GM21528 (cell line): ENCODE measurements at regions not wholly inside any gene's neighbourhood (a gene's known extent, or its start where the extent isn't known, plus 50 kb on each side); places are given as distances from the start of the nearest gene placed in this dataset.
"Not testable (repeated sequence)": the region's sequence is repeated elsewhere in the genome, so short reads cannot be mapped to it uniquely, and the experiment has no call there.

Experiments
- ATAC-seq: cut with Tn5 transposase; IDR thresholded peaks from one replicate; pipeline ENCODE4 v1.9.1; 2021; ENCODE audit warnings: mild to moderate bottlenecking, moderate library complexity; ENCODE audit not compliant: unreplicated experiment, low FRiP score

GRCh38 chr6:137933696-137934095 lies 66.6 kb downstream of the TNFAIP3 start:
- ATAC-seq, result no peak

DNA sequence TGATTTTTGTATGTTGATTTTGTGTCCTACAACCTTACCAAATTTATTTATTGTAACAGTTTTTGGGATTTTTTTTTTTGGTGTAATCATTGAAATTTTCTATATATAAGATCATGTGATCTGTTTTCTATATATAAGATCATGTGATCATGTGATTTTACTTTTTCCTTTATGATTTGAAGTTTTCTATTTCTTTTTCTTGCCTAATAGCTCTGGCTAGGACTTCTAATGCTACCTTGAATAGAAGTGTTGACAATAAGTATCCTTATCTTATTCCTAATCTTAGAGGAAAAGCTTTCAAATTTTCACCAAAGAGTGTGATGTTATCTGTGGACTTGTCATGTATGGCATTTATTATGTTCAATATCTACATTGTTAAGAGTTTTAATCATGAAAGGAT lies 69.7 kb downstream of the TNFAIP3 start:
- no peak for ATAC-seq

DNA sequence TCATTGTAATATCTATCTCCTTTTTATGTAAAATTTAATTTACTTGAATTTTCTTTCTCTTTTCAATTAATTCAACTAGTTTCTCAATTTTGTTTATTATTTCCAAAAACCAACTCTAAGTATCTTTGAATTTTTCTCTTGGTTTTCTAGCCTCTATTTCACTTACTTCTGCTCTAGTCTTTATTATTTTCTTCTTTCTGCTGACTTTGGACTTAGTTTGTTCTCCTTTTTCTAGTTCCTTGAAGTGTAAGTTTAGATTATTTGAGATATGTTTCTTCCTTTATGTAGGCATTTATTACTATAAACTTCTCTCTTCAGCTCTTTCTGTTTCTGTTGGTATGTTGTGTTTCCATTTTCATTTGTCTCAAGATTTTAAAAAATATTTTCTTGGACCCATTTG lies 70.8 kb downstream of the TNFAIP3 start:
- no peak for ATAC-seq

DNA sequence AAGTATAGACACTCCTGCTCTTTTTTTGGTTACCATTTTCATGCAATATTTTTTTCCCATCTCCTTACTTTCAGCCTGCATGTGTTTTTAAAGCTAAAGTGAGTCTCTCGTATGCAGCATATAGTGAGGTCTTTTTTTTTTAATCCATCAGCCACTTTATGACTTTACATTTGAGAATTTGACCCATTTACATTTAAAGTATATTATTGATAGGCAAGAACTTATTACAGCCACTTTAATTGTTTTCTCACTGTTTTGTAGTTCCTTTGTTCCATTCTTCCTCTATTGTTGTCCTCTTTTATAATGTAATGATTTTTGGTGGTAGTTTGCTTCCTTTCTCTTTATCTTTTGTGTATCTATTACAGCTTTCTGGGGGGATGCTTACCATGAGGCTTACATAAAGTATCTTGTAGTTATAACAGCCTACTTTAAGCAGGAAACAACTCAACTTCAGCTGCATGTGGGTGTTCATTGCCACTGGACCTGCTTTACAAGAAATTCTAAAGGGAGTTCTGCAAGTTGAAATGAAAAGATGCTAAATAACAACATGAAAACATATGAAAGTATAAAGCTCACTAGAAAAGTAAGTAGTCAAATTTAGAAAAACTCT lies 71.8 kb downstream of the TNFAIP3 start:
- ATAC-seq, result no peak

GRCh38 chr6:137941995-137942394 lies 74.9 kb downstream of the TNFAIP3 start:
- no peak for ATAC-seq

DNA sequence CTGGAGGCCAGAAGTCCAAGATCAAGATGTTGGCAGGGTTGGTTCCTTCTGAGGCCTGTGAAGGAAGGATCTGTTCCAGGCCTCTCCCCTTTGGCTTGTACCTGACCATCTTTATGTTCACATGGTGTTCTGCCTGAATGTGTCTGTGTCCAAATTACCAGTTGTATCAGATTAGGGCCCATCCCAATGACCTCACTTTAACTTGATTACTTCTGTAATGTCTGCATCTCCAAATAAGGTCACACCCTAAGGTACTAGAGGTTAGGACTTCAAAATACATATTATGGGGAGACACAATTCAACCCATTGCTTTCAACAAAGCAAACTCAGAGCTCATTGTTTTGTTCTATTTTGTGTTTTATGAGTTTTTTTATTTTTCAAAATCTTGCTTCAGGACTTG lies 75.7 kb downstream of the TNFAIP3 start:
- no peak for ATAC-seq

- ATAC-seq, result not testable (repeated sequence)
Measured at GRCh38 chr6:137944381-137944780, 77.3 kb downstream of the TNFAIP3 start.

DNA sequence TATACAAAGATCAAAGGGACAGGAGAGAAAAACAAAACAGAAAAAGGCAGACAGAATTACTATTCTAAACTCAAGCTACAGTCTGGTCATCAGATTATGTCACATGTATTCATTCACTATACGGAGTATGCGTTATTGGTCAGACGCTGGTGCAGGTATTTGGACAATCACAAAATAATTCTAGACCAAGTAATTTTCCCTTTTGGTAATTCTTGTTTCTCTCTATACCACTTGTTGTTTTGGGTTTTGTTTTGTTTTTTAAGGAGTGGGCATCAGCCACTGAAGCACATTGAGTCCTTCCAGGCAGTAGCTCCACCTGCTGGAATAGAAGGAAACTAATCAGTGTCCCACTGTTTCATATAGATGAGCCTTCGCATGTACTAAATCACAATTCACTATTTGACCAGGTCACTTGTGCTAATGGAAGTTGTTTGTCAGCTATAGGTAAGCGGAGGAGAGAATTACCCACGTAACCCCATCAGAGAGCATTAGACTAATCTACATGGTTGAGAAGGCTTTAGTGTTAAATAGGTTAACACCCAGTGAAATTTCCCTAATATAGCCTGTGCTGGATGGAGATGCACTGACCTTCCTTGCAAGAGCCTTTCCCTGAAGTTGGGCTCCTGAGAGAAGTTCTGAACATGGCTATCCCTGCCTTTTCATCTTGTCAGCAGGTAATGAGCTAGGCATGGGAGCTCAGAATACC lies 77.9 kb downstream of the TNFAIP3 start:
- peak; percentile 48 for ATAC-seq

- no peak for ATAC-seq
Measured at GRCh38 chr6:137949686-137950390, 82.8 kb downstream of the TNFAIP3 start.

DNA sequence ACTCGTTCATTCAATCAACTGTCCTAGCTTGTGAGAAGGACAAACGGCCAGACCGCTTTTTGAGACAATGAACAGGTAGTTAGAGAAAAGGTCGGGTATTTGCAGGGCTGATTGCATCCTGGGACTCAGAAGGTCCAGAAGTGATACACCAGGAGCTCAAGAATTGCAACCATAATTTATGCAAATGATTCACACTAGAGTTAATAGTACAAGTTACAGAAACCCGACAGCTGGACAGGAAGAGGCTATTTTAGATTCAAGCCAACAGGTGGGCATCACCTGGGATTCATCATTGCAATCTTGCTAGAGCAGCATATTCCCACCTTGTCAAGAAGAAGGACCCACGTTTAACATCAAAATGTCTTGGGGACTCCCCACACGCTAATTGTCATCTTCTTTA lies 83.5 kb downstream of the TNFAIP3 start:
- no peak for ATAC-seq

GRCh38 chr6:137951064-137951597 lies 84.1 kb downstream of the TNFAIP3 start:
- no peak for ATAC-seq

DNA sequence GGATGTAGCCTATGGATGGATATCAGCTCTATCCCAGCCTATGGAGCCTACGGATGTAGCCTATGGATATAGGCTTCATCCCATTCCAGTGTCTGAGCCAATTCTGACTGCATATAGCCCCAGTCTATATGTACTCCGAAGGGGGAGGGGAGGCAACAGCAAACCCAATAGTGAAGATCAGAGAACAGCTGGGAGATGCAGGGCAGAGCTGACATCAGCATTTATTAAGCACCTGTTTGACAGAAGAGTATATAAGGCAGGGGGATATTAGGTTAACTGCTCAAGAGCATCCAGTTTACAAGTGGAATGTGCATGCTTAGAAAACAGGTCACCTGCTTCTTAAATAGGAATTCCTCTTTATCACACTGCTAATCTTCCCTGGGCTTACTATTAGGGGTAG lies 85.2 kb downstream of the TNFAIP3 start:
- ATAC-seq, result no peak

GRCh38 chr6:137953761-137954160 lies 86.7 kb downstream of the TNFAIP3 start:
- no peak for ATAC-seq

- no peak for ATAC-seq
Measured at GRCh38 chr6:137954253-137954652, 87.2 kb downstream of the TNFAIP3 start.

DNA sequence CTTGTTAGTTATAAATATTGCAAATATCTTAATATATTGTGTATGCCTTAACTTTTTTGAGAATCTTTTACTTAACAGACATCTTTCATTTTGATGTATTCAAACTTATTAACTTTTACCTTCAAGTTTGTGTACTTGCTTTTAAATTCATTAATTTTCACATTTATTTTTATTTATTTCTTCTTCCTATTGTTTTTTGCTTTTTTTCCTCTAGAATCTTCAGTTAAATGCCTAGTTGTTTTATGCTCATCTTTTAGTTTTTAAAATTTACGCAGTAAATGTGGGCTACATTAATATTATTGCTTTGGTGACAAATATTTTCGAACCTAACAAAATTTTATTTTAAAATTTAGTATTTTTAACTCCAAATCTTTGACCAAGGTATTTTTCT lies 89.0 kb downstream of the TNFAIP3 start:
- ATAC-seq, result no peak

GRCh38 chr6:137957471-137957870 lies 90.4 kb downstream of the TNFAIP3 start:
- ATAC-seq, result no peak

DNA sequence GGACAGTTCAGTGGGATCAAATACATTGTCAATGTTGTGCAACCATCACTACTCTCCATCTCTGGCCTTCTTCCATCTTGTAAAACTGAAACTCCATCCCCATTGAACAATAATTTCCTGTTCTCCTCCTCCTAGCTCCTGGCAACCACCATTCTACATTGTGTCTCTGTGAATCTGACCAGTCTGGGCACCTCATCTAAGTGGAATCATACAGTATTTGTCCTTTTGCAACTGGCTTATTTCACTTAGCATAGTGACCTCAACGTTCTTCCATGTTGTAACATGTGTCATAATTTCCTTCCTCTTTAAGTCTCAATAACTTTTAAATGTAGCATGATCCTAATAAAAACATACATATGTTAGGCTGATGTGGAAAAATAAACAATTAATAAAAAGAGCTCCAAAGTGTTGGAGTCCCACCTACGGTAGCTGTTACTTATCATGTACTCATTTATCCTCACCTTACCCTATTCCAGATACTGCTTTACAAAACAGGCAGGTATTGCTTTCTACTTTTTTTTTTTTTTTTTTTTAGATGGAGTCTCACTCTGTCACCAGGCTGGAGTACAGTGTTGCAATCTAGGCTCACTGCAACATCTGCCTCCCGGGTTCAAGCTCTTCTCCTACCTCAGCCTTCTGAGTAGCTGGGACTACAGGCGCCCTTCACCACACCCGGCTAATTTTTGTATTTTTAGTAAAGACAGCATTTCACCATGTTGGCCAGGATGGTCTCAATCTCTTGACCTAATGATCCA lies 91.9 kb downstream of the TNFAIP3 start:
- no peak for ATAC-seq

DNA sequence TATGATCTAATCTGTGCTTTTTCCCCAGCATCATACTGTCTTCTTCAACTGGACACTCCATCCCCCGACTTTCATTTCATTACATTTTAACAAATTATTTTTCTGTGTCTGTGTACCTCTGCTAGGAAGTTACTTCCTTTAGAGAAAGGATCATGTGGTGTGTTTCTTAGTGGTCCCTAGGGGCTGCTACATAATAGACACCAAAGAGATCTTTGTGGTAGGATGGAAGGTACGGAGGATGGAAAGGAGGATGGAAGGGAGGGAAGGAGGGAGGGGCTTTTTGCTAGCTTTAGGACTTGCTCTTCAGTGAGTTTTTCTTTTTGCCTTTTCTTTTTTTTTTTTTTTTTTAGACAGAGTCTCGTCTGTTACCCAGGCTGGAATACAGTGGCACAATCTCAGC lies 95.7 kb downstream of the TNFAIP3 start:
- ATAC-seq, result no peak

GRCh38 chr6:137964876-137965275 lies 97.8 kb downstream of the TNFAIP3 start:
- no peak for ATAC-seq

GRCh38 chr6:137967689-137968454 lies 100.8 kb downstream of the TNFAIP3 start:
- no peak for ATAC-seq
